Pancreas (tissue), 10 donors: ENCODE measurements at regions not wholly inside any gene's neighbourhood (a gene's known extent, or its start where the extent isn't known, plus 50 kb on each side); places are given as distances from the start of the nearest gene placed in this dataset.

ENCODE experiments used
- ATAC-seq, 4 donors: fragments of 200-7000 bp; cut with Tn5 transposase; one replicate each; pipeline versions ENCODE4 v1.8.0 to v1.9.1; 2020; ENCODE audit warnings: mild to moderate bottlenecking in 4 of 4, moderate library complexity in 4 of 4
- DNase-seq, 6 donors: peaks; one replicate each; pipeline ENCODE4 v3.0.0-alpha.2; 2020
- FAIRE-seq: peaks from 2 replicates; lab custom pipeline; 2012; peaks lifted over from hg19 to GRCh38; lab: Jason Lieb, UNC
- H3K27ac ChIP-seq, 4 donors: fragments of 200-600 bp; sonication (generic); 1 replicate in 3 of 4; 2 replicates in 1 of 4; pipeline versions ENCODE4 v1.5.0 to v1.8.0; 2020
- H3K27me3 ChIP-seq, 4 donors: fragments of 200-600 bp; one replicate each; pipeline ENCODE4 v1.8.0; 2021
- H3K36me3 ChIP-seq, 3 donors: fragments of 200-600 bp; sonication (generic) in 1 of 3; one replicate each; pipeline versions ENCODE4 v1.5.0 to v1.8.0; 2020 to 2021
- H3K4me1 ChIP-seq, 3 donors: fragments of 200-600 bp; one replicate each; pipeline ENCODE4 v1.8.0; 2021
- H3K4me3 ChIP-seq, 4 donors: fragments of 200-600 bp; sonication (generic) in 2 of 4; one replicate each; pipeline versions ENCODE4 v1.5.0 to v1.8.0; 2020 to 2021
- H3K9me3 ChIP-seq, 4 donors: fragments of 200-600 bp; one replicate each; pipeline ENCODE4 v1.8.0; 2021
- CTCF ChIP-seq, 4 donors: fragments of 200-600 bp; sonication (generic) in 3 of 4; IDR thresholded peaks; one replicate each; pipeline versions ENCODE4 v1.5.0 to v1.8.0; 2021; ENCODE audit warnings: antibody characterized with exemption in 4 of 4
- WGBS, 2 donors: extraction: QIAGEN DNeasy Blood & Tissue Kit; methylation state at CpG; one replicate each; pipeline ENCODE4 v1.1.7; 2013; 5-methylcytosine and 5-hydroxymethylcytosine counted together
- intact Hi-C, 3 donors: fragments of 100-400 bp; cut with DNase I; formaldehyde crosslinking; loops; one replicate each; pipeline versions ENCODE4 v1.11.1 to v1.14.2; 2022
- donor health status: healthy with polysubstance abuse.
- donor health status: DM: no; HTN: no; CAD: no; lungs with moderate emphysema.
- donor health status: DM: no; HTN: no; CAD: no.
- donor health status: control.
- donor health status: control.
- donor health status: Bipolar disorder and iron deficiency.
- donor health status: DM: yes; HTN: yes; CAD: no.
- donor health status: DM: no; HTN: no; CAD: no.
- donor health status: DM: no; HTN: no; CAD: no.
- donor health status: DM: yes; HTN: yes; CAD: no.

GRCh38 chr7:53740971-53741370 lies 705.5 kb downstream of the POM121L12 start:
- no peak for FAIRE-seq
- Histone ChIP-seq H3K36me3 (no peaks in the 10 kb centered on the region), H3K9me3 (no peaks in the 10 kb centered on the region), H3K27ac (no peak overlapping the region), H3K27me3 (no peaks in the 10 kb centered on the region), H3K4me1 (no peaks in the 10 kb centered on the region), H3K4me3 (no peak overlapping the region)
- intact Hi-C loops, result no loop called here
- TF ChIP-seq CTCF (IDR thresholded peaks at IDR 0.05), result no peak
- no peak for ATAC-seq
- DNase-seq, result no peak
- WGBS, 2 donors, result 67 to 87% methylated on average over 6 of the region's 6 CpGs

- ATAC-seq (no peak), DNase-seq (no peak), FAIRE-seq (no peak)
- no peak overlapping the region for H3K27ac ChIP-seq
- intact Hi-C loops, result no loop called here
- no peaks in the 10 kb centered on the region for H3K9me3 ChIP-seq
- TF ChIP-seq CTCF (IDR thresholded peaks at IDR 0.05), result no peak
- no peaks in the 10 kb centered on the region for H3K4me1 ChIP-seq
- no peaks in the 10 kb centered on the region for H3K36me3 ChIP-seq
- no peaks in the 10 kb centered on the region for H3K27me3 ChIP-seq
- H3K4me3 ChIP-seq, result no peak overlapping the region
- WGBS, 2 donors, result 41 to 47% methylated on average over 8 of the region's 8 CpGs
Observed at GRCh38 chr7:53743697-53744402, 708.4 kb downstream of the POM121L12 start.

- no peak for DNase-seq
- Histone ChIP-seq H3K27me3 (no peaks in the 10 kb centered on the region), H3K27ac (no peak overlapping the region), H3K36me3 (no peaks in the 10 kb centered on the region), H3K9me3 (no peaks in the 10 kb centered on the region), H3K4me3 (no peak overlapping the region), H3K4me1 (no peaks in the 10 kb centered on the region)
- 54 to 64% methylated on average over 4 of the region's 4 CpGs for WGBS, 2 donors
- FAIRE-seq, result no peak
- ATAC-seq, result no peak
- intact Hi-C loops, result no loop called here
- no peak for TF ChIP-seq CTCF (IDR thresholded peaks at IDR 0.05)
Observed at GRCh38 chr7:53744403-53744760, 708.9 kb downstream of the POM121L12 start.

GRCh38 chr7:53756946-53757345 lies 721.5 kb downstream of the POM121L12 start:
- Histone ChIP-seq H3K9me3 (no peaks in the 10 kb centered on the region), H3K4me1 (no peaks in the 10 kb centered on the region), H3K27ac (no peak overlapping the region), H3K4me3 (no peak overlapping the region), H3K27me3 (no peaks in the 10 kb centered on the region), H3K36me3 (no peaks in the 10 kb centered on the region)
- WGBS, 2 donors, result 54 to 73% methylated on average over 3 of the region's 3 CpGs
- intact Hi-C loops, result no loop called here
- ATAC-seq (no peak), DNase-seq (no peak), FAIRE-seq (no peak)
- no peak for TF ChIP-seq CTCF (IDR thresholded peaks at IDR 0.05)

GRCh38 chr7:53768186-53768585 lies 732.8 kb downstream of the POM121L12 start:
- no peak for TF ChIP-seq CTCF (IDR thresholded peaks at IDR 0.05)
- H3K27ac ChIP-seq, result no peak overlapping the region
- ATAC-seq (no peak), DNase-seq (no peak), FAIRE-seq (no peak)
- intact Hi-C loops, result no loop called here
- H3K4me1 ChIP-seq, result no peaks in the 10 kb centered on the region
- H3K9me3 ChIP-seq, result no peaks in the 10 kb centered on the region
- no peak overlapping the region for H3K4me3 ChIP-seq
- no peaks in the 10 kb centered on the region for H3K27me3 ChIP-seq
- H3K36me3 ChIP-seq, result no peaks in the 10 kb centered on the region
